Stimulated activated naive CD8-positive, alpha-beta T cell treated with anti-CD3 and anti-CD28 coated beads, Interleukin-15, Interleukin-2, amounts not matched to agents 100 U/mL and 50 U/mL, for 24 hours (primary cell): ENCODE measurements at regions not wholly inside any gene's neighbourhood (a gene's known extent, or its start where the extent isn't known, plus 50 kb on each side); places are given as distances from the start of the nearest gene placed in this dataset.

ENCODE experiments used
- ATAC-seq: fragments of 150-1000 bp; cut with Tn5 transposase; one replicate; pipeline ENCODE4 v1.10.0; 2021
- DNase-seq: peaks from one replicate; pipeline ENCODE4 v3.0.0; 2021

GRCh38 chr11:16430674-16431073 lies 74.3 kb upstream of the SOX6 start:
- DNase-seq, result no peak

GRCh38 chr11:16421826-16422225 lies 65.5 kb upstream of the SOX6 start:
- no peak for DNase-seq

More at GRCh38 chr11:16430674-16431073, 74.3 kb upstream of the SOX6 start:
- ATAC-seq, result no peak

GRCh38 chr11:16418428-16419097 lies 62.2 kb upstream of the SOX6 start:
- no peak for ATAC-seq
- no peak for DNase-seq

More at GRCh38 chr11:16421826-16422225, 65.5 kb upstream of the SOX6 start:
- no peak for ATAC-seq

GRCh38 chr11:16412525-16413172 lies 56.3 kb upstream of the SOX6 start:
- no peak for DNase-seq
- no peak for ATAC-seq

GRCh38 chr11:16410479-16410878 lies 54.1 kb upstream of the SOX6 start:
- DNase-seq, result no peak

GRCh38 chr11:16408619-16409018 lies 52.3 kb upstream of the SOX6 start:
- ATAC-seq (no peak), DNase-seq (no peak)

More at GRCh38 chr11:16410479-16410878, 54.1 kb upstream of the SOX6 start:
- no peak for ATAC-seq

- no peak for DNase-seq
- ATAC-seq, result no peak
Measured at GRCh38 chr11:16406226-16406625, 49.9 kb upstream of the SOX6 start.
